Activated CD4-positive, alpha-beta T cell treated with anti-CD3 and anti-CD28 coated beads for 1 hour (primary cell): ENCODE measurements at regions not wholly inside any gene's neighbourhood (a gene's known extent, or its start where the extent isn't known, plus 50 kb on each side); places are given as distances from the start of the nearest gene placed in this dataset.

Experiments
- DNase-seq: peaks from one replicate; pipeline ENCODE4 v3.0.0-alpha.2; 2020

GRCh38 chr4:58679886-58680285 is 1569.7 kb upstream of the IGFBP7 start:
- no peak for DNase-seq

- no peak for DNase-seq
These were observed 1568.9 kb upstream of the IGFBP7 start for GRCh38 chr4:58679051-58679450.

- no peak for DNase-seq
These were observed 1559.6 kb upstream of the IGFBP7 start for GRCh38 chr4:58669783-58670182.

GRCh38 chr4:58665649-58666048 is 1555.5 kb upstream of the IGFBP7 start:
- no peak for DNase-seq

- DNase-seq = no peak
These were observed 1548.5 kb upstream of the IGFBP7 start for GRCh38 chr4:58658701-58659100.

- no peak for DNase-seq
These were observed 1543.1 kb upstream of the IGFBP7 start for GRCh38 chr4:58653251-58653650.

DNA sequence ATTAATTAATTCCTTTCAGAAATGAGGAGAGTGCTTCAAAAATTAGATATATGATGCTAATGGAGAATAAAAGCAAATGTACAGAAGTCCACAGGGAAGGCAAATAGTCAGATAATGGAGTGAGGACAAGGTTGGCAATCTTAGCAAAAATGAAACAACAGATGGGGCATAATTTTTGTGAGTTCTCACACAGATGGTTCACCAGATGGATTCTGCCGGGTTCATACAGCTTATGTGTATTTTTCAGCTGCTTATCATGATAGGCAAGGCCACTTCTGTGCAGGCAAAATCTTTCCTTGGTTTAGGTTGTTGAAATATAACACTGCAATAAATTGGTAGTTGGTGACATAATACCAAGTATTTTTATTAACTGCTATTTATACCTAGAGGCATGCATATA is 1539.0 kb upstream of the IGFBP7 start:
- DNase-seq = no peak

DNA sequence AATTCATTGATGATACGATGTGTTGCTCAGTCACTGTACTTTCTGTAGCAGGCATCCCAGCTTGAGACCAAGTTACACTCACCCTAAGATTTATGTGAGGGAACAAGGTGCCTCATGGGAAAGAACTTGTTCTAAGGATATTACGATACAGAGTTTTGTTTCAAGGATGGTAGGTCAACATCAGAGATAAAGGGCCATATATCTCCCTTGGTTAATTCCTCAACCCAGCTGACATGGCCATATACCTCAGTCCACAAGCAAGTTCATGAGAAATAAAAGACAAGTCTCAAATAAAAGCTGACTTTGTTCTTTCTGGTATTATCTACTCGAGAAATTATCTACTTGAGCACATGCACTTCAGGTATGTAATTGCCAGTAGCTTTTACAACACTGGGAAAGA is 1535.9 kb upstream of the IGFBP7 start:
- DNase-seq = no peak

DNA sequence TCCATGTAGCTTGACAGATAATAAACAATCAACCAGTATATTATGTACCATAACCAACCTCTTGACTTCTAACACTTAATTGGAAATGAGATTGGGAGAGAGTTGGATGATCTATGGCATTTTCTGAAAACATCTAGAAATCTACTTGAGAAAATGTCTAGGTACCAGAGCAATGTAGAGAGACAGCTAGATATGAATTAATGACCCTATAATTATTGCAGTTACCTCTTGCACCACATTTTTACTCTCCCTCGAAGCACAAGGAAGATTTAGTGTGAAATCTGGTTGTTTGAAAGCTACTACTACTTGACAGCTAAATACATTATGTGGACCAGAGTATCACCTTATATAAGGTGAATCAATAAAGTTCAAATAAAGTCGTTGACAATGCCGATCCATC is 1534.4 kb upstream of the IGFBP7 start:
- DNase-seq = no peak

DNA sequence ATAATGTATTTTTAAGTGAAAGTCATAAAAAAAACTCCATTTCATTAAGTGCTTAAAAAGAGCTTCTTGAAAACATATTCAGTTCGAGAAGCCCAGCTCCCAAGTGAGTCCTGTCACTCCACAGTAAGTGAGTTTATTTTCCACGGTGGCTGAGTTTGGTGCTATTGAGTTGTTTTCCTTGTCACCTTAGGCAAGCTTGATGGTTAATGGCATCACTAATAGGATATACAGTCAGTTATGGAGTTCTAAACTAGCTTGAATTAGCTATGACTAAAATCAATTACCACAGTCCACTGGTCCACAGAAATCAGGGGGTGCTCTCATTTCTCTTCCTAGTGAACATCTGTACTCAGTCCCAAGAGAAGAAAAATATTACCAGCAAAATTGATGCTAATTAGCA is 1526.2 kb upstream of the IGFBP7 start:
- no peak for DNase-seq

DNA sequence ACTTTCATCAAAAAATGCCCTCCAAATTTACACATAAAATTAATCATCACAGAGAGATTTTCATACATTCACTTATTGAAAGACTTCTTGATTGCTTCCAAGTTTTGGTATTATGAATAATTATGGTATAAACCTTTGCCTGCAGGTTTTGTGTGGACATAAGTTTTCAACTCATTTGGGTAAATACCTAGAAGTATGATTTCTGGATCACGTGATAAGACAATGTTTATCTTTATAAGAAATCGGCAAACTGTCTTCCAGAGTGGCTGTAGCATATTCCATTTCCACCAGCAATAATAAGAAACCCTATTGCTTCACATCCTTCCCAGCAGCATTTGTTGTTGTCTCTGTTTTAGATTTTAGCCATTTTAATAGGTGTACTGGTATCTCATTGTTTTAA is 1507.0 kb upstream of the IGFBP7 start:
- DNase-seq = no peak

DNA sequence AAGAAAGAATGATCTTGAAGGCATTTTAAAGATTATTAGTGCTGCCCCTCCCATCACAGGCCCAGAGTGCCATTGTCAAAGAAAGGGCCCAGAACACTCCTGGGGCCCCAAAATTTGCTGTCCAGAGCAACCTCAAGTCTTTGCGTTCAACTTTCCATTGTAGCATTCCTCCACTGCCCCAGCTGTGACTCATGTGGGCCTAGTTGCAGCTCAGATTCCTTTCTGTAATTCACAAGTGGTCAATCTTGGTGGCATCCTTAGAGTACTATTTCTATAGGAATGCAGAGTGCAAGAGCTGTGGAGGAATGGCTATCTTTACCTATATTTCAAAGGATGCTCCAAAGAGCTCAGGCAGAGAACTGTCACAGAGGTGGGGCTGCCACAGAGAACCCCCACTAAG is 1500.8 kb upstream of the IGFBP7 start:
- DNase-seq = no peak

DNA sequence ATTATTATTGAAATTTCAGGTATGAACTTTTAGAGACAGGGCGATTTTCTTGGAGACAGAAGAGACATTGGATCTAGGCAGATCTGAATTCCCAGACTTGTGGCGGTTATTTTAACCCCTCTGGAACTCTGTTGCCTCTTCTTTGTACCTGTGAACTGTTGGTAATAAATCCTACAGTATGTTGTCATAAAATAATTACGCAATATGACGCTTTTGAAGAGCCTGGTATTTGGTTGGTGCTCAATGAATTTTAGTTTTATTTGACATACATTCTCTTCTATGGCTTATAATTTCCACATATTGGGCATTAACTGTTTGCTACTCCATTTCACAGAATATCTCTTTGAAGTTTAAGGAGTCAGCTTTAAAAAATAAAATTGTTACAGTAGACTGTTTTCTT is 1496.1 kb upstream of the IGFBP7 start:
- DNase-seq = no peak

- no peak for DNase-seq
These were observed 1493.8 kb upstream of the IGFBP7 start for GRCh38 chr4:58603951-58604350.

- no peak for DNase-seq
These were observed 1492.7 kb upstream of the IGFBP7 start for GRCh38 chr4:58602731-58603359.

DNA sequence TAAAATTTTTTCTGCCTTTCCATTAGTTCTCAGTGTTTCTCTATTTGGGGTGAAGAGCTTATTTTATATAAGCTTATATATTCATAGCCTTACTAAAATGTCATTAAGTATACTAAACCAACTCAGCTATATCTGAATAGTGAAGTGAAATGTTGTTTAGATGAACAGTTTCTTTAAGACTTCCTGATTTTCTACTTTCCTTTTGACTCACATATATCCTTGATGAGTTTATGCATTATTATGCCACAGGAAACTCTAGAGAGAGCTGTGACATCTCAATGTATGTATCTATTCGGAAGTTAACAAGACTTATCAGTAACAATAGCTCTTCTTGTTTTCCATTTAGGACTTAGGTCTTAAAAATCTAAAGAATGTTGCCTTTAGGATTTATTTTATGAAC is 1491.8 kb upstream of the IGFBP7 start:
- no peak for DNase-seq

DNA sequence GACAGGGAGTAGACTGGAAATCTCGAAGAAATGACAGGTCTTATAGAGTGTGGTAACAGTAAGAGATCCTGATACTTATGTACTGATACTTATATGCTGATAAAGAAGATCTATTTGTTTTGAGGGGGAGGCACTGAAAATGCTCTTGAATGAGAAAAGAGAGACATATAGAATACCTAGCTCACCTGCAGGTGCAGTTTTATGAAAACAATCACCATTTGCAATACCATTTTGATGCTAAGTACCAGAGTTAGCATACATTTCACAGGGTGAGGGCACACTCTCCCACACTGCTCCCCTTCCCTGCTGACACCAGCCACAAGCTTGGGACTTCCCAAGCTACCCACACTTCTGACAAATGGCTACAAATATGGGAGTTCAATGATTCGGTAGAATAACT is 1490.1 kb upstream of the IGFBP7 start:
- no peak for DNase-seq

DNA sequence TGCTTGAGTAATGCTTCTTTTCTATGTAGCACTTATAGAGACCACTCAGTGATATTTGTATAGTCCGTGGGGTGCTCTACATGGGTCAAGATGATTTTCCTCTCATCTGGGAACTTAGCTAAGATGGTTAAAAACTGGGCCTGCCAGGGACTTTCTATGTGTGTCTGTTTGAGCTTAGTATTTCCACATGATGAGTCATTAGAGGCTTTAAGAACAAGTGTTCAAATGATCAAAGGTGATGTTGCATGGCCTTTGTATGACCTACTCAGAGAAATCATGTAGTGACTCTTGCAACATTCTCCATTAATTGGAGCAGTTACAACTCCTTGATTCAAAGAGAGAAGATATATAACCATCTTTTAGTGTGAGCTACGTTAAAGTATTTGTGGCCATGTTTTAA is 1480.5 kb upstream of the IGFBP7 start:
- DNase-seq = no peak

GRCh38 chr4:58587856-58588255 is 1477.7 kb upstream of the IGFBP7 start:
- DNase-seq = no peak

GRCh38 chr4:58566260-58566659 is 1456.1 kb upstream of the IGFBP7 start:
- no peak for DNase-seq

- DNase-seq = no peak
These were observed 1454.7 kb upstream of the IGFBP7 start for GRCh38 chr4:58564695-58565475.

DNA sequence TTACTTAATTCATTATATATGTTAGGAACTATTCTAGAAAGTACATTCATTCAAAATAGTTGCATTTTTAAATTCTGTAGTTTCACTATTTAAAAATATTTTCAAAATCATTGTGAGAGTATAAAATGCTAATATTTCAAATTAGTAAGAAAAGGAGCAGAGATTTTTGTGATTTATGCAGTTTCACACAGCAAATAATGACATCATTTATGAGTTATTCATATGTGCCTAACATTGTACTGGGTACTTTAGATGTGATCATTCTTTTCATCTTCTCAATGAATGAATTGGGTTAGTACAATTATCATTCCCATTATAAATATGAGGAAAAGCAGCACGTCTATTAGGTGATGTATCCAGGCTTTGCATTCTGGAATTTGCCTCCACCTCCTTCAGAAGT is 1451.0 kb upstream of the IGFBP7 start:
- no peak for DNase-seq

DNA sequence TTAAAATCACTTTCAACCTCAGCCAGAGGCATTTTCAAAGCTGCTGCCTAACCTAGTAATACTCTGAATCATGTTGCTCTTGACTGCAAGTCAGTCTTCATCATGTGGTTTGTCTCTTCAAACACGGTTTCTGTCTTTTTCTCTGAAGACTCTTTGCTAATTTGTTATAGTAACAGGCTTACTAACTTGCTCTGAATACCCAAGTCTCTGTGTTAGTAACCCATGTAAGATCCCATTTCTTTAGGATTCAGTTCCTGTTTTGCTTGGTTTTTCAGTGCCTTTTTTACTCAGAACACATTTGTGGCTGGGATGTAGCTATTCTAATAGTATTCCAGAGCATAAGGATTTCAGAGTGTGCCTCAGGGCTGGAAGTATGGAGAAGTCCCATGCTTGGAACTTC is 1450.6 kb upstream of the IGFBP7 start:
- no peak for DNase-seq

DNA sequence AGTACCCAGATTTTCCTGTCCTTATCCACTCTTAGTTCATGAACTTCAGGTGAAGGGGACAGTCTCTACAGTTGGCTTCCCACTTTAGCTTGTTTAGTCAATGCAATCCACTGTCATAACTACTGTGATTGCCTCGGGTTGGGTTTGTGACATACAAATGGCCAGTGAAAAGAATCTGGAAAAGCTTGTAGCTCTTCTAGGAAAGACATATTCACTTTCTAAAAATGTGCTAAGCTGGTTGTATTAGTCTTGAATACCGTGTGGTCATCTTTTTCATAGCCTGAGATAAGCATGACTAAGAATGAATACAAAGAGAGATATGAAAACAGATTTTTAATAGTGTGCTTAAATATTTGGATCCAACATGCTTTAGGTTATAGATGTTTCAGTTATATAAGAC is 1443.5 kb upstream of the IGFBP7 start:
- DNase-seq = no peak

GRCh38 chr4:58553031-58553430 is 1442.8 kb upstream of the IGFBP7 start:
- no peak for DNase-seq
